A549 (cell line): ENCODE measurements at regions not wholly inside any gene's neighbourhood (a gene's known extent, or its start where the extent isn't known, plus 50 kb on each side); places are given as distances from the start of the nearest gene placed in this dataset.

ENCODE experiments used
- ATAC-seq, 2 experiments: fragments of 200-7000 bp in 1 of 2; fragments of >200 bp in 1 of 2; cut with Nextera tagmentation in 1 of 2; cut with Tn5 transposase in 1 of 2; 3 replicates each; pipeline versions ENCODE4 v1.8.0 to v1.9.1; 2018 to 2020; ENCODE audit warnings: mild to moderate bottlenecking in 1 of 2, moderate library complexity in 1 of 2
- CTCF ChIA-PET: fragments of 300-600 bp; sonication (Branson Sonifier 250); formaldehyde crosslinking; extraction: SDS; loops from one replicate; lab custom pipeline; 2021; ENCODE audit warnings: antibody characterized with exemption, inconsistent platforms; lab: Yijun Ruan, JAX
- POLR2A ChIA-PET: fragments of 350-600 bp; formaldehyde crosslinking; extraction: SDS; loops from one replicate; lab custom pipeline; 2021; ENCODE audit warnings: antibody characterized with exemption, inconsistent platforms; lab: Yijun Ruan, JAX
- DNase-seq, 2 experiments: peaks; one replicate each; pipeline versions ENCODE4 v3.0.0 to v3.0.0-alpha.2; 2011 to 2016; ENCODE audit warnings: low read depth in 1 of 2, low spot score in 1 of 2
- FAIRE-seq: peaks from 2 replicates; lab custom pipeline; 2011; peaks lifted over from hg19 to GRCh38; lab: Jason Lieb, UNC
- H3K27ac ChIP-seq, 2 experiments: fragments of >200 bp; sonication (Bioruptor Twin); formaldehyde crosslinking; 3 replicates each; pipeline ENCODE4 v1.5.1; 2016 to 2017
- H3K4me1 ChIP-seq: fragments of >200 bp; sonication (Bioruptor Twin); formaldehyde crosslinking; 3 replicates; pipeline ENCODE4 v1.6.1; 2016
- H3K4me2 ChIP-seq: fragments of >200 bp; sonication (Bioruptor Twin); formaldehyde crosslinking; 3 replicates; pipeline ENCODE4 v1.6.1; 2016
- H3K4me3 ChIP-seq: fragments of >200 bp; sonication (Bioruptor Twin); formaldehyde crosslinking; 3 replicates; pipeline ENCODE4 v1.5.1; 2016
- H3K9me3 ChIP-seq: fragments of >200 bp; sonication (Bioruptor Twin); formaldehyde crosslinking; 3 replicates; pipeline ENCODE4 v1.6.1; 2016
- BHLHE40 ChIP-seq: IDR thresholded peaks from 2 replicates; pipeline ENCODE4 v1.6.1; 2012; ENCODE audit warnings: low read depth, low read length, inconsistent platforms
- CBX2 ChIP-seq: fragments of 200-600 bp; sonication (generic); IDR thresholded peaks from 2 replicates; pipeline ENCODE4 v1.6.1; 2016; ENCODE audit warnings: low read depth, mild to moderate bottlenecking, borderline replicate concordance
- CBX8 ChIP-seq: fragments of 200-600 bp; sonication (generic); IDR thresholded peaks from 2 replicates; pipeline ENCODE4 v1.6.1; 2016
- CHD2 ChIP-seq: fragments of 150-350 bp; IDR thresholded peaks from 2 replicates; pipeline ENCODE4 v1.6.1; 2014; ENCODE audit warnings: low read length; ENCODE audit not compliant: partially characterized antibody
- CTCF ChIP-seq: fragments of >200 bp; sonication (Bioruptor Twin); formaldehyde crosslinking; IDR thresholded peaks from 3 replicates; pipeline ENCODE4 v1.5.1; 2016
- EHF ChIP-seq: fragments of 250-450 bp; sonication (Bioruptor Pico); IDR thresholded peaks from 2 replicates; pipeline ENCODE4 v1.5.0; 2020; ENCODE audit warnings: mild to moderate bottlenecking
- EP300 ChIP-seq, 2 experiments: fragments of >200 bp; sonication (Bioruptor Twin); formaldehyde crosslinking; IDR thresholded peaks; 2 replicates in 1 of 2; 3 replicates in 1 of 2; pipeline ENCODE4 v1.6.1; 2016 to 2017
- ESRRA ChIP-seq: fragments of 150-350 bp; IDR thresholded peaks from 2 replicates; pipeline ENCODE4 v1.6.1; 2014; ENCODE audit warnings: mild to moderate bottlenecking, low read length, borderline replicate concordance
- FOSB ChIP-seq: fragments of 250-450 bp; sonication (Bioruptor Pico); IDR thresholded peaks from 2 replicates; pipeline ENCODE4 v1.5.0; 2020; ENCODE audit warnings: mild to moderate bottlenecking, moderate library complexity
- FOSL2 ChIP-seq, 2 experiments: fragments of 450-650 bp in 1 of 2; fragments of >200 bp in 1 of 2; sonication (Bioruptor Twin) in 1 of 2; formaldehyde crosslinking; IDR thresholded peaks; 2 replicates each; pipeline versions ENCODE4 v1.5.0 to v1.6.1; 2016 to 2020; ENCODE audit warnings: mild to moderate bottlenecking in 1 of 2, moderate library complexity in 1 of 2
- GATA3 ChIP-seq: IDR thresholded peaks from 2 replicates; pipeline ENCODE4 v1.6.1; 2012; ENCODE audit warnings: borderline replicate concordance
- HES2 ChIP-seq: fragments of >200 bp; sonication (Bioruptor Twin); formaldehyde crosslinking; IDR thresholded peaks from 2 replicates; pipeline ENCODE4 v1.6.1; 2016
- HEYL ChIP-seq: fragments of 250-450 bp; sonication (Bioruptor Pico); IDR thresholded peaks from 2 replicates; pipeline ENCODE4 v1.8.0; 2021; ENCODE audit warnings: mild to moderate bottlenecking, moderate library complexity
- HOXA7 ChIP-seq: fragments of 250-450 bp; sonication (Bioruptor Pico); IDR thresholded peaks from 2 replicates; pipeline ENCODE4 v1.5.0; 2020; ENCODE audit warnings: mild to moderate bottlenecking, moderate library complexity
- JUN ChIP-seq, 2 experiments: fragments of >200 bp; sonication (Bioruptor Twin); formaldehyde crosslinking; IDR thresholded peaks; 2 replicates in 1 of 2; 3 replicates in 1 of 2; pipeline ENCODE4 v1.6.1; 2016 to 2017
- KDM1A ChIP-seq: fragments of 200-600 bp; sonication (generic); IDR thresholded peaks from 2 replicates; pipeline ENCODE4 v1.6.1; 2016; ENCODE audit warnings: low read depth, mild to moderate bottlenecking
- MYC ChIP-seq: IDR thresholded peaks from 2 replicates; pipeline ENCODE4 v1.6.1; 2012; ENCODE audit warnings: mild to moderate bottlenecking, inconsistent platforms, low read length, improper control_type of control experiment, borderline replicate concordance
- NFE2L2 ChIP-seq: fragments of 150-350 bp; conservative IDR thresholded peaks from 2 replicates; pipeline ENCODE4 v1.6.1; 2014; ENCODE audit warnings: low read length
- NPAS2 ChIP-seq: fragments of 250-450 bp; sonication (Bioruptor Pico); IDR thresholded peaks from 2 replicates; pipeline ENCODE4 v1.8.0; 2022; ENCODE audit warnings: mild to moderate bottlenecking, moderate library complexity, borderline replicate concordance
- NR3C1 ChIP-seq: fragments of >200 bp; sonication (Bioruptor Twin); formaldehyde crosslinking; IDR thresholded peaks from 3 replicates; pipeline ENCODE4 v1.6.1; 2017
- RCOR1 ChIP-seq: fragments of 150-350 bp; IDR thresholded peaks from 2 replicates; pipeline ENCODE4 v1.6.1; 2014; ENCODE audit warnings: antibody characterized with exemption, low read length, low read depth
- TFCP2L1 ChIP-seq: fragments of 250-450 bp; sonication (Bioruptor Pico); IDR thresholded peaks from 2 replicates; pipeline ENCODE4 v1.5.0; 2021; ENCODE audit warnings: mild to moderate bottlenecking
- TP53 ChIP-seq: fragments of 250-450 bp; sonication (Bioruptor Pico); IDR thresholded peaks from 2 replicates; pipeline ENCODE4 v1.5.0; 2021; ENCODE audit warnings: mild to moderate bottlenecking, moderate library complexity
- ZC3H11A ChIP-seq: fragments of 450-650 bp; IDR thresholded peaks from 2 replicates; pipeline ENCODE4 v1.6.1; 2014; ENCODE audit warnings: antibody characterized with exemption, mild to moderate bottlenecking
- ZFP36 ChIP-seq: fragments of 450-650 bp; IDR thresholded peaks from 2 replicates; pipeline ENCODE4 v1.6.1; 2014; ENCODE audit warnings: borderline replicate concordance; ENCODE audit not compliant: partially characterized antibody
- WGBS: methylation state at CpG from one replicate; pipeline ENCODE4 v1.1.6; 2017; ENCODE audit errors: missing lambda C conversion rate; 5-methylcytosine and 5-hydroxymethylcytosine counted together
- TF ChIP-seq, protein P1 (sequence below): fragments of 150-350 bp; IDR thresholded peaks from 2 replicates; pipeline ENCODE4 v1.6.1; 2014; ENCODE audit warnings: low read depth, mild to moderate bottlenecking, low read length
- TF ChIP-seq, protein P2 (sequence below): IDR thresholded peaks from 2 replicates; pipeline ENCODE4 v1.6.1; 2012; ENCODE audit warnings: low read depth, borderline replicate concordance
- TF ChIP-seq, protein P3 (sequence below): fragments of 200-600 bp; sonication (generic); IDR thresholded peaks from 2 replicates; pipeline ENCODE4 v1.6.1; 2016; ENCODE audit warnings: antibody characterized with exemption, mild to moderate bottlenecking, moderate library complexity

- CTCF ChIA-PET = no interaction called here
- Histone ChIP-seq H3K9me3 (no peaks in the 10 kb centered on the region), H3K27ac (no peak overlapping the region), H3K4me1 (no peaks in the 10 kb centered on the region), H3K4me3 (no peak overlapping the region), H3K4me2 (no peak overlapping the region)
- POLR2A ChIA-PET = no interaction called here
- TF ChIP-seq CBX2 (no peak), NFE2L2 (no peak), HOXA7 (CRISPR knock-in tag) (no peak), NR3C1 (no peak), NPAS2 (CRISPR knock-in tag) (no peak), TFCP2L1 (CRISPR knock-in tag) (no peak), MYC (no peak), EP300 (IDR thresholded peaks at IDR 0.05) (no peak), JUN (IDR thresholded peaks at IDR 0.05) (no peak), ZFP36 (no peak), CBX8 (no peak), ZC3H11A (no peak), FOSB (no peak), BHLHE40 (no peak), HEYL (CRISPR knock-in tag) (no peak)
- TF ChIP-seq, protein P1, sequence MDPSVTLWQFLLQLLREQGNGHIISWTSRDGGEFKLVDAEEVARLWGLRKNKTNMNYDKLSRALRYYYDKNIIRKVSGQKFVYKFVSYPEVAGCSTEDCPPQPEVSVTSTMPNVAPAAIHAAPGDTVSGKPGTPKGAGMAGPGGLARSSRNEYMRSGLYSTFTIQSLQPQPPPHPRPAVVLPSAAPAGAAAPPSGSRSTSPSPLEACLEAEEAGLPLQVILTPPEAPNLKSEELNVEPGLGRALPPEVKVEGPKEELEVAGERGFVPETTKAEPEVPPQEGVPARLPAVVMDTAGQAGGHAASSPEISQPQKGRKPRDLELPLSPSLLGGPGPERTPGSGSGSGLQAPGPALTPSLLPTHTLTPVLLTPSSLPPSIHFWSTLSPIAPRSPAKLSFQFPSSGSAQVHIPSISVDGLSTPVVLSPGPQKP = no peak
- TF ChIP-seq, protein P2, sequence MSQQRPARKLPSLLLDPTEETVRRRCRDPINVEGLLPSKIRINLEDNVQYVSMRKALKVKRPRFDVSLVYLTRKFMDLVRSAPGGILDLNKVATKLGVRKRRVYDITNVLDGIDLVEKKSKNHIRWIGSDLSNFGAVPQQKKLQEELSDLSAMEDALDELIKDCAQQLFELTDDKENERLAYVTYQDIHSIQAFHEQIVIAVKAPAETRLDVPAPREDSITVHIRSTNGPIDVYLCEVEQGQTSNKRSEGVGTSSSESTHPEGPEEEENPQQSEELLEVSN = no peak
- WGBS = 92% methylated on average over 3 of the region's 3 CpGs
- DNase-seq = no peak
- no peak for FAIRE-seq
- ATAC-seq = no peak
These were observed 185.2 kb downstream of the ANKRD50 start for GRCh38 chr4:124527364-124527763.

GRCh38 chr4:124529131-124529530 is 183.4 kb downstream of the ANKRD50 start:
- FAIRE-seq = no peak
- no peak overlapping the region for H3K4me3 ChIP-seq
- DNase-seq = no peak
- POLR2A ChIA-PET = no interaction called here
- 85% methylated on average over 1 of the region's 1 CpG for WGBS
- TF ChIP-seq, protein P3, sequence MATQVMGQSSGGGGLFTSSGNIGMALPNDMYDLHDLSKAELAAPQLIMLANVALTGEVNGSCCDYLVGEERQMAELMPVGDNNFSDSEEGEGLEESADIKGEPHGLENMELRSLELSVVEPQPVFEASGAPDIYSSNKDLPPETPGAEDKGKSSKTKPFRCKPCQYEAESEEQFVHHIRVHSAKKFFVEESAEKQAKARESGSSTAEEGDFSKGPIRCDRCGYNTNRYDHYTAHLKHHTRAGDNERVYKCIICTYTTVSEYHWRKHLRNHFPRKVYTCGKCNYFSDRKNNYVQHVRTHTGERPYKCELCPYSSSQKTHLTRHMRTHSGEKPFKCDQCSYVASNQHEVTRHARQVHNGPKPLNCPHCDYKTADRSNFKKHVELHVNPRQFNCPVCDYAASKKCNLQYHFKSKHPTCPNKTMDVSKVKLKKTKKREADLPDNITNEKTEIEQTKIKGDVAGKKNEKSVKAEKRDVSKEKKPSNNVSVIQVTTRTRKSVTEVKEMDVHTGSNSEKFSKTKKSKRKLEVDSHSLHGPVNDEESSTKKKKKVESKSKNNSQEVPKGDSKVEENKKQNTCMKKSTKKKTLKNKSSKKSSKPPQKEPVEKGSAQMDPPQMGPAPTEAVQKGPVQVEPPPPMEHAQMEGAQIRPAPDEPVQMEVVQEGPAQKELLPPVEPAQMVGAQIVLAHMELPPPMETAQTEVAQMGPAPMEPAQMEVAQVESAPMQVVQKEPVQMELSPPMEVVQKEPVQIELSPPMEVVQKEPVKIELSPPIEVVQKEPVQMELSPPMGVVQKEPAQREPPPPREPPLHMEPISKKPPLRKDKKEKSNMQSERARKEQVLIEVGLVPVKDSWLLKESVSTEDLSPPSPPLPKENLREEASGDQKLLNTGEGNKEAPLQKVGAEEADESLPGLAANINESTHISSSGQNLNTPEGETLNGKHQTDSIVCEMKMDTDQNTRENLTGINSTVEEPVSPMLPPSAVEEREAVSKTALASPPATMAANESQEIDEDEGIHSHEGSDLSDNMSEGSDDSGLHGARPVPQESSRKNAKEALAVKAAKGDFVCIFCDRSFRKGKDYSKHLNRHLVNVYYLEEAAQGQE = no peak
- TF ChIP-seq TP53 (CRISPR knock-in tag) (no peak), GATA3 (no peak), RCOR1 (no peak), HES2 (no peak), KDM1A (no peak), ESRRA (no peak), CHD2 (no peak), CTCF (no peak), EHF (CRISPR knock-in tag) (no peak), FOSL2 (IDR thresholded peaks at IDR 0.05) (no peak), FOSL2 (CRISPR knock-in tag; IDR thresholded peaks at IDR 0.05) (no peak), CBX2 (no peak)
- TF ChIP-seq, protein P2 = no peak
- CTCF ChIA-PET = no interaction called here
- no peaks in the 10 kb centered on the region for H3K4me1 ChIP-seq
- H3K27ac ChIP-seq = no peak overlapping the region
- H3K9me3 ChIP-seq = no peaks in the 10 kb centered on the region
- no peak for ATAC-seq
- H3K4me2 ChIP-seq = no peak overlapping the region
